K562 (cell line): ENCODE measurements at regions not wholly inside any gene's neighbourhood (a gene's known extent, or its start where the extent isn't known, plus 50 kb on each side); places are given as distances from the start of the nearest gene placed in this dataset.

Experiments
- ATAC-seq: fragments of 200-7000 bp; cut with Tn5 transposase; 3 replicates; pipeline ENCODE4 v1.9.1; 2020; ENCODE audit warnings: moderate library complexity
- BruUV-seq: library from RNA; stranded (reverse); fragments of 400-500 nt; replicated peaks from 2 replicates; lab custom pipeline; 2021; lab: Mats Ljungman, UMichigan
- CTCF ChIA-PET: fragments of 300-600 bp; formaldehyde crosslinking; extraction: SDS; loops from one replicate; lab custom pipeline; 2021; ENCODE audit warnings: low intra/inter-chr PET ratio; lab: Yijun Ruan, JAX
- POLR2A ChIA-PET: fragments of 300-600, 350-650 bp; sonication (Branson Sonifier 250); formaldehyde crosslinking; extraction: SDS; loops from one replicate; lab custom pipeline; 2021; ENCODE audit warnings: antibody characterized with exemption, inconsistent platforms; lab: Yijun Ruan, JAX
- DNase-seq, 4 experiments: peaks; one replicate each; pipeline versions ENCODE4 v3.0.0 to v3.0.0-alpha.2; 2011 to 2018; ENCODE audit warnings: low spot score in 3 of 4, mixed read lengths in 3 of 4; ENCODE audit errors: extremely low read depth in 1 of 4
- FAIRE-seq: peaks from 2 replicates; lab custom pipeline; 2011; peaks lifted over from hg19 to GRCh38; lab: Jason Lieb, UNC
- H2AFZ ChIP-seq: 2 replicates; pipeline ENCODE4 v1.6.0; 2011; ENCODE audit warnings: low read depth, low read length, control low read depth, inconsistent platforms
- H3K27ac ChIP-seq: fragments of 200-600 bp; 3 replicates; pipeline ENCODE4 v1.8.0; 2011; ENCODE audit warnings: low read depth, mild to moderate bottlenecking, control low read depth, inconsistent platforms, low read length, moderate library complexity, mixed read lengths; ENCODE audit errors: extremely low read depth
- H3K27me3 ChIP-seq, 2 experiments: fragments of 300-600 bp in 1 of 2; 2 replicates in 1 of 2; 3 replicates in 1 of 2; pipeline versions ENCODE4 v1.6.0 to v1.8.0; 2011; ENCODE audit warnings: inconsistent platforms in 2 of 2, low read length in 2 of 2, mild to moderate bottlenecking in 1 of 2, mixed read lengths in 1 of 2, moderate library complexity in 1 of 2; ENCODE audit not compliant: control insufficient read depth in 2 of 2, insufficient read depth in 2 of 2
- H3K36me3 ChIP-seq: fragments of 300-600 bp; 3 replicates; pipeline ENCODE4 v1.8.0; 2011; ENCODE audit warnings: mild to moderate bottlenecking, low read length, inconsistent platforms; ENCODE audit not compliant: control insufficient read depth, insufficient read depth
- H3K4me1 ChIP-seq, 2 experiments: fragments of 200-600 bp in 1 of 2; replicated peaks in 1 of 2; 2 replicates in 1 of 2; 3 replicates in 1 of 2; pipeline versions ENCODE4 v1.5.1 to v1.8.0; 2011; ENCODE audit warnings: inconsistent platforms in 2 of 2, low read length in 2 of 2, mild to moderate bottlenecking in 1 of 2, mixed read lengths in 1 of 2, moderate library complexity in 1 of 2; ENCODE audit not compliant: control insufficient read depth in 2 of 2, insufficient read depth in 2 of 2
- H3K4me2 ChIP-seq: 2 replicates; pipeline ENCODE4 v1.6.1; 2011; ENCODE audit warnings: low read length, control low read depth, inconsistent platforms, mixed read lengths; ENCODE audit not compliant: insufficient read depth
- H3K4me3 ChIP-seq: fragments of 200-600 bp; sonication (generic), shearing (Covaris generic); 2 replicates; pipeline ENCODE4 v1.5.1; 2016; ENCODE audit warnings: control low read depth, inconsistent platforms
- H3K79me2 ChIP-seq: fragments of 200-600 bp; 3 replicates; pipeline ENCODE4 v1.8.0; 2011; ENCODE audit warnings: low read length, inconsistent platforms; ENCODE audit not compliant: control insufficient read depth, insufficient read depth
- H3K9ac ChIP-seq, 2 experiments: 2 replicates each; pipeline versions ENCODE4 v1.6.0 to v1.6.1; 2011; ENCODE audit warnings: low read depth in 2 of 2, low read length in 2 of 2, control low read depth in 1 of 2, inconsistent platforms in 1 of 2, mild to moderate bottlenecking in 1 of 2, mixed read lengths in 1 of 2; ENCODE audit not compliant: insufficient read depth in 1 of 2
- H3K9me1 ChIP-seq: one replicate; pipeline ENCODE4 v1.6.0; 2011; ENCODE audit warnings: inconsistent platforms, mild to moderate bottlenecking, low read length, moderate library complexity; ENCODE audit not compliant: control insufficient read depth, insufficient read depth
- H3K9me3 ChIP-seq: replicated peaks from 2 replicates; pipeline ENCODE4 v1.5.1; 2011; ENCODE audit warnings: low read depth, low read length, inconsistent platforms; ENCODE audit not compliant: control insufficient read depth, insufficient read depth
- H4K20me1 ChIP-seq: replicated peaks from 2 replicates; pipeline ENCODE4 v1.6.1; 2011; ENCODE audit warnings: low read length, inconsistent platforms, mixed read lengths; ENCODE audit not compliant: control insufficient read depth, insufficient read depth
- CEBPB ChIP-seq: fragments of 450-650 bp; IDR thresholded peaks from 2 replicates; pipeline ENCODE4 v1.6.1; 2016; ENCODE audit warnings: missing genetic modification characterization, missing compliant biosample characterization
- FIP1L1 ChIP-seq: fragments of 200-400 bp; formaldehyde crosslinking; IDR thresholded peaks from 2 replicates; pipeline ENCODE4 v1.6.1; 2018; ENCODE audit warnings: mild to moderate bottlenecking, low read depth, low read length; ENCODE audit not compliant: poor library complexity, severe bottlenecking
- HEY1 ChIP-seq: fragments of 250-450 bp; sonication (Bioruptor Pico); IDR thresholded peaks from 2 replicates; pipeline ENCODE4 v1.5.0; 2020; ENCODE audit warnings: mild to moderate bottlenecking, moderate library complexity, borderline replicate concordance
- HMG20A ChIP-seq: fragments of 450-650 bp; formaldehyde crosslinking; conservative IDR thresholded peaks from 2 replicates; pipeline ENCODE4 v1.4.0; 2020; ENCODE audit warnings: mild to moderate bottlenecking, mixed read lengths
- MAFK ChIP-seq: IDR thresholded peaks from 2 replicates; pipeline ENCODE4 v1.6.1; 2011; ENCODE audit warnings: low read length, improper control_type of control experiment
- PML ChIP-seq: IDR thresholded peaks from 2 replicates; pipeline ENCODE4 v1.6.1; 2012; ENCODE audit warnings: low read length, inconsistent platforms
- RBM39 ChIP-seq: fragments of 200-400 bp; formaldehyde crosslinking; optimal IDR thresholded peaks from 2 replicates; pipeline ENCODE3; 2018; ENCODE audit warnings: low read depth, low read length
- SMARCC2 ChIP-seq: fragments of 450-650 bp; IDR thresholded peaks from 2 replicates; pipeline ENCODE4 v1.6.1; 2017; ENCODE audit warnings: antibody characterized with exemption, moderate library complexity, mild to moderate bottlenecking, low read depth
- STAT5B ChIP-seq: fragments of 250-450 bp; sonication (Bioruptor Pico); IDR thresholded peaks from 2 replicates; pipeline ENCODE4 v1.8.0; 2021; ENCODE audit warnings: mild to moderate bottlenecking, inconsistent platforms
- WGBS: fragments of 100-300 bp; shearing (Covaris generic); methylation state at CpG from one replicate; pipeline ENCODE4 v1.1.6; 2016; ENCODE audit warnings: low coverage, mixed read lengths; ENCODE audit not compliant: insufficient coverage; ENCODE audit errors: missing lambda C conversion rate; 5-methylcytosine and 5-hydroxymethylcytosine counted together
- in situ Hi-C: fragments of 300-500 bp; cut with MboI; formaldehyde crosslinking; loops from 4 replicates; pipeline ENCODE4 v1.15.0; 2018; ENCODE audit warnings: inconsistent platforms, mixed read lengths
- intact Hi-C: fragments of 100-400 bp; cut with micrococcal nuclease; formaldehyde crosslinking; loops from 2 replicates; pipeline ENCODE4 v1.14.2; 2022
- TF ChIP-seq, protein P1 (sequence below): fragments of 450-650 bp; conservative IDR thresholded peaks from 2 replicates; pipeline ENCODE4 v1.6.1; 2016; ENCODE audit warnings: missing genetic modification characterization, low read depth, mild to moderate bottlenecking, control low read depth, missing compliant biosample characterization
- TF ChIP-seq, protein P2 (sequence below): IDR thresholded peaks from 2 replicates; pipeline ENCODE4 v1.6.1; 2011; ENCODE audit not compliant: insufficient read length; ENCODE audit errors: extremely low read depth
- TF ChIP-seq, protein P3 (sequence below), 2 experiments: fragments of 150-350 bp in 1 of 2; IDR thresholded peaks; 2 replicates each; pipeline ENCODE4 v1.6.1; 2012 to 2016; ENCODE audit warnings: low read depth in 2 of 2, low read length in 2 of 2, mild to moderate bottlenecking in 1 of 2, moderate library complexity in 1 of 2
- TF ChIP-seq, protein P4 (sequence below): fragments of 250-450 bp; sonication (Bioruptor Pico); IDR thresholded peaks from 2 replicates; pipeline ENCODE4 v1.5.0; 2022; ENCODE audit warnings: mild to moderate bottlenecking

DNA sequence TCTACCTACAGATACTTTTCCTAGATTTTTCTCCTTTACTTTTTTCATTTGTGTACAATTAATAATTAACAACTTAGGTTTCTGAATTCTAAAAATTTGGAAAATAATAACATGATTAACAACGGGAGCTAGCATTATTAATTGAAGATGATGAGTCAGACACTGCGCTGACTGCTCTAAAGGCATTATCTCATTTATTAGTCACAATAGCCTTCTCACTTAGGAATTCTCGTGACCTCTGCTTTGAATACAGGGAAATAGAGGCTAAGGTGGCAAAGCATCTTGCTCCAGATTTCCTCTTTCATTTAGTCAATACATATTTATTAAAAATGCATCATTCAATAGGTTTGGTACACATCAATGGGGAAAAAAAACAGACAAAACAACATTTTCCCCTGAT, 441.3 kb downstream of the PCDH18 start:
- DNase-seq = no peak
- Histone ChIP-seq H3K9me3 (no peaks in the 10 kb centered on the region), H3K9ac (no peak overlapping the region), H3K4me3 (no peak overlapping the region), H4K20me1 (no peaks in the 10 kb centered on the region), H3K36me3 (no peaks in the 10 kb centered on the region), H3K79me2 (no peaks in the 10 kb centered on the region), H3K9me1 (no peaks in the 10 kb centered on the region), H2AFZ (no peak overlapping the region), H3K4me1 (no peaks in the 10 kb centered on the region), H3K4me2 (no peak overlapping the region), H3K27me3 (no peaks in the 10 kb centered on the region), H3K27ac (no peak overlapping the region)
- BruUV-seq = no TSS peak
- WGBS = 8% methylated on average over 3 of the region's 3 CpGs
- no peak for FAIRE-seq
- ATAC-seq = no peak
- ChIA-PET CTCF (no interaction called here), POLR2A (no interaction called here)
- intact Hi-C loops = no loop called here
- in situ Hi-C loops = no loop called here
- TF ChIP-seq SMARCC2 (no peak), HEY1 (CRISPR knock-in tag) (no peak), CEBPB (tag) (no peak), FIP1L1 (no peak), PML (no peak), MAFK (no peak), HMG20A (CRISPR knock-in tag) (no peak), RBM39 (no peak), STAT5B (CRISPR knock-in tag) (no peak)
- TF ChIP-seq, protein P1, sequence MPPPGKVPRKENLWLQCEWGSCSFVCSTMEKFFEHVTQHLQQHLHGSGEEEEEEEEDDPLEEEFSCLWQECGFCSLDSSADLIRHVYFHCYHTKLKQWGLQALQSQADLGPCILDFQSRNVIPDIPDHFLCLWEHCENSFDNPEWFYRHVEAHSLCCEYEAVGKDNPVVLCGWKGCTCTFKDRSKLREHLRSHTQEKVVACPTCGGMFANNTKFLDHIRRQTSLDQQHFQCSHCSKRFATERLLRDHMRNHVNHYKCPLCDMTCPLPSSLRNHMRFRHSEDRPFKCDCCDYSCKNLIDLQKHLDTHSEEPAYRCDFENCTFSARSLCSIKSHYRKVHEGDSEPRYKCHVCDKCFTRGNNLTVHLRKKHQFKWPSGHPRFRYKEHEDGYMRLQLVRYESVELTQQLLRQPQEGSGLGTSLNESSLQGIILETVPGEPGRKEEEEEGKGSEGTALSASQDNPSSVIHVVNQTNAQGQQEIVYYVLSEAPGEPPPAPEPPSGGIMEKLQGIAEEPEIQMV (tag) = no peak
- TF ChIP-seq, protein P2, sequence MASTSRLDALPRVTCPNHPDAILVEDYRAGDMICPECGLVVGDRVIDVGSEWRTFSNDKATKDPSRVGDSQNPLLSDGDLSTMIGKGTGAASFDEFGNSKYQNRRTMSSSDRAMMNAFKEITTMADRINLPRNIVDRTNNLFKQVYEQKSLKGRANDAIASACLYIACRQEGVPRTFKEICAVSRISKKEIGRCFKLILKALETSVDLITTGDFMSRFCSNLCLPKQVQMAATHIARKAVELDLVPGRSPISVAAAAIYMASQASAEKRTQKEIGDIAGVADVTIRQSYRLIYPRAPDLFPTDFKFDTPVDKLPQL = no peak
- TF ChIP-seq, protein P3, sequence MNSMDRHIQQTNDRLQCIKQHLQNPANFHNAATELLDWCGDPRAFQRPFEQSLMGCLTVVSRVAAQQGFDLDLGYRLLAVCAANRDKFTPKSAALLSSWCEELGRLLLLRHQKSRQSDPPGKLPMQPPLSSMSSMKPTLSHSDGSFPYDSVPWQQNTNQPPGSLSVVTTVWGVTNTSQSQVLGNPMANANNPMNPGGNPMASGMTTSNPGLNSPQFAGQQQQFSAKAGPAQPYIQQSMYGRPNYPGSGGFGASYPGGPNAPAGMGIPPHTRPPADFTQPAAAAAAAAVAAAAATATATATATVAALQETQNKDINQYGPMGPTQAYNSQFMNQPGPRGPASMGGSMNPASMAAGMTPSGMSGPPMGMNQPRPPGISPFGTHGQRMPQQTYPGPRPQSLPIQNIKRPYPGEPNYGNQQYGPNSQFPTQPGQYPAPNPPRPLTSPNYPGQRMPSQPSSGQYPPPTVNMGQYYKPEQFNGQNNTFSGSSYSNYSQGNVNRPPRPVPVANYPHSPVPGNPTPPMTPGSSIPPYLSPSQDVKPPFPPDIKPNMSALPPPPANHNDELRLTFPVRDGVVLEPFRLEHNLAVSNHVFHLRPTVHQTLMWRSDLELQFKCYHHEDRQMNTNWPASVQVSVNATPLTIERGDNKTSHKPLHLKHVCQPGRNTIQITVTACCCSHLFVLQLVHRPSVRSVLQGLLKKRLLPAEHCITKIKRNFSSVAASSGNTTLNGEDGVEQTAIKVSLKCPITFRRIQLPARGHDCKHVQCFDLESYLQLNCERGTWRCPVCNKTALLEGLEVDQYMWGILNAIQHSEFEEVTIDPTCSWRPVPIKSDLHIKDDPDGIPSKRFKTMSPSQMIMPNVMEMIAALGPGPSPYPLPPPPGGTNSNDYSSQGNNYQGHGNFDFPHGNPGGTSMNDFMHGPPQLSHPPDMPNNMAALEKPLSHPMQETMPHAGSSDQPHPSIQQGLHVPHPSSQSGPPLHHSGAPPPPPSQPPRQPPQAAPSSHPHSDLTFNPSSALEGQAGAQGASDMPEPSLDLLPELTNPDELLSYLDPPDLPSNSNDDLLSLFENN (IDR thresholded peaks at IDR 0.05; ENCODE audit: low read depth in 2 of 2, low read length in 2 of 2) = no peak
- TF ChIP-seq, protein P4, sequence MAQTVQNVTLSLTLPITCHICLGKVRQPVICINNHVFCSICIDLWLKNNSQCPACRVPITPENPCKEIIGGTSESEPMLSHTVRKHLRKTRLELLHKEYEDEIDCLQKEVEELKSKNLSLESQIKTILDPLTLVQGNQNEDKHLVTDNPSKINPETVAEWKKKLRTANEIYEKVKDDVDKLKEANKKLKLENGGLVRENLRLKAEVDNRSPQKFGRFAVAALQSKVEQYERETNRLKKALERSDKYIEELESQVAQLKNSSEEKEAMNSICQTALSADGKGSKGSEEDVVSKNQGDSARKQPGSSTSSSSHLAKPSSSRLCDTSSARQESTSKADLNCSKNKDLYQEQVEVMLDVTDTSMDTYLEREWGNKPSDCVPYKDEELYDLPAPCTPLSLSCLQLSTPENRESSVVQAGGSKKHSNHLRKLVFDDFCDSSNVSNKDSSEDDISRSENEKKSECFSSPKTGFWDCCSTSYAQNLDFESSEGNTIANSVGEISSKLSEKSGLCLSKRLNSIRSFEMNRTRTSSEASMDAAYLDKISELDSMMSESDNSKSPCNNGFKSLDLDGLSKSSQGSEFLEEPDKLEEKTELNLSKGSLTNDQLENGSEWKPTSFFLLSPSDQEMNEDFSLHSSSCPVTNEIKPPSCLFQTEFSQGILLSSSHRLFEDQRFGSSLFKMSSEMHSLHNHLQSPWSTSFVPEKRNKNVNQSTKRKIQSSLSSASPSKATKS (CRISPR knock-in tag) = no peak
